Neural progenitor cell (in vitro differentiated cells): ENCODE measurements at regions not wholly inside any gene's neighbourhood (a gene's known extent, or its start where the extent isn't known, plus 50 kb on each side); places are given as distances from the start of the nearest gene placed in this dataset.

Experiments
- EZH2phosphoT487 ChIP-seq: fragments of 200-600 bp; sonication (generic); IDR thresholded peaks from 2 replicates; pipeline ENCODE4 v1.6.1; 2017; ENCODE audit warnings: antibody characterized with exemption
- TF ChIP-seq, protein P1 (sequence below): fragments of 200-600 bp; sonication (generic); IDR thresholded peaks from 2 replicates; pipeline ENCODE4 v1.5.1; 2017; ENCODE audit warnings: antibody characterized with exemption, mild to moderate bottlenecking

- TF ChIP-seq, protein P1, sequence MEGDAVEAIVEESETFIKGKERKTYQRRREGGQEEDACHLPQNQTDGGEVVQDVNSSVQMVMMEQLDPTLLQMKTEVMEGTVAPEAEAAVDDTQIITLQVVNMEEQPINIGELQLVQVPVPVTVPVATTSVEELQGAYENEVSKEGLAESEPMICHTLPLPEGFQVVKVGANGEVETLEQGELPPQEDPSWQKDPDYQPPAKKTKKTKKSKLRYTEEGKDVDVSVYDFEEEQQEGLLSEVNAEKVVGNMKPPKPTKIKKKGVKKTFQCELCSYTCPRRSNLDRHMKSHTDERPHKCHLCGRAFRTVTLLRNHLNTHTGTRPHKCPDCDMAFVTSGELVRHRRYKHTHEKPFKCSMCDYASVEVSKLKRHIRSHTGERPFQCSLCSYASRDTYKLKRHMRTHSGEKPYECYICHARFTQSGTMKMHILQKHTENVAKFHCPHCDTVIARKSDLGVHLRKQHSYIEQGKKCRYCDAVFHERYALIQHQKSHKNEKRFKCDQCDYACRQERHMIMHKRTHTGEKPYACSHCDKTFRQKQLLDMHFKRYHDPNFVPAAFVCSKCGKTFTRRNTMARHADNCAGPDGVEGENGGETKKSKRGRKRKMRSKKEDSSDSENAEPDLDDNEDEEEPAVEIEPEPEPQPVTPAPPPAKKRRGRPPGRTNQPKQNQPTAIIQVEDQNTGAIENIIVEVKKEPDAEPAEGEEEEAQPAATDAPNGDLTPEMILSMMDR: no peak
- no peak for TF ChIP-seq EZH2phosphoT487
Measured at GRCh38 chr1:229798558-229798957, 172.5 kb downstream of the URB2 start.
